HepG2 (cell line): ENCODE measurements at regions not wholly inside any gene's neighbourhood (a gene's known extent, or its start where the extent isn't known, plus 50 kb on each side); places are given as distances from the start of the nearest gene placed in this dataset.

ENCODE experiments used
- ADNP ChIP-seq: sonication (generic); formaldehyde crosslinking; IDR thresholded peaks from 2 replicates; pipeline ENCODE4 v1.4.0; 2020; ENCODE audit warnings: missing genetic modification reagents
- CCDC6 ChIP-seq: sonication (generic); formaldehyde crosslinking; IDR thresholded peaks from 2 replicates; pipeline ENCODE4 v1.8.1; 2022; ENCODE audit warnings: mild to moderate bottlenecking, missing genetic modification reagents, moderate library complexity
- FOSL2 ChIP-seq: sonication (generic); formaldehyde crosslinking; IDR thresholded peaks from 2 replicates; pipeline ENCODE4 v1.4.0; 2020; ENCODE audit warnings: missing genetic modification reagents
- ONECUT2 ChIP-seq: sonication (generic); formaldehyde crosslinking; IDR thresholded peaks from 2 replicates; pipeline ENCODE4 v1.4.0; 2020; ENCODE audit warnings: missing genetic modification reagents
- PHF8 ChIP-seq: sonication (generic); formaldehyde crosslinking; IDR thresholded peaks from 2 replicates; pipeline ENCODE4 v1.5.0; 2020; ENCODE audit warnings: missing genetic modification reagents
- SRSF9 ChIP-seq: fragments of 200-400 bp; formaldehyde crosslinking; IDR thresholded peaks from 2 replicates; pipeline ENCODE4 v1.6.1; 2018; ENCODE audit warnings: borderline replicate concordance, mild to moderate bottlenecking, low read depth, low read length; ENCODE audit not compliant: insufficient read depth, poor library complexity, severe bottlenecking
- STAG1 ChIP-seq: sonication (generic); formaldehyde crosslinking; IDR thresholded peaks from 2 replicates; pipeline ENCODE4 v1.4.0; 2020; ENCODE audit warnings: missing genetic modification reagents
- ZFX ChIP-seq: sonication (generic); formaldehyde crosslinking; IDR thresholded peaks from 2 replicates; pipeline ENCODE4 v1.4.0; 2020; ENCODE audit warnings: mild to moderate bottlenecking, low read depth, missing genetic modification reagents, moderate library complexity
- ZMYM2 ChIP-seq: sonication (generic); formaldehyde crosslinking; IDR thresholded peaks from 2 replicates; pipeline ENCODE4 v1.8.0; 2022; ENCODE audit warnings: mild to moderate bottlenecking, missing genetic modification reagents
- ZNF235 ChIP-seq: sonication (generic); formaldehyde crosslinking; IDR thresholded peaks from 2 replicates; pipeline ENCODE4 v1.8.1; 2023; ENCODE audit warnings: mild to moderate bottlenecking, missing genetic modification reagents, borderline replicate concordance
- ZNF24 ChIP-seq: fragments of 450-650 bp; IDR thresholded peaks from 2 replicates; pipeline ENCODE4 v1.6.1; 2017; ENCODE audit warnings: antibody characterized with exemption, mild to moderate bottlenecking
- ZNF468 ChIP-seq: sonication (generic); formaldehyde crosslinking; IDR thresholded peaks from 2 replicates; pipeline ENCODE4 v1.8.0; 2022; ENCODE audit warnings: mild to moderate bottlenecking, moderate library complexity, missing genetic modification reagents
- ZNF557 ChIP-seq: sonication (generic); formaldehyde crosslinking; IDR thresholded peaks from 2 replicates; pipeline ENCODE4 v1.4.0; 2020; ENCODE audit warnings: missing genetic modification reagents
- ZNF761 ChIP-seq: sonication (generic); formaldehyde crosslinking; conservative IDR thresholded peaks from 2 replicates; pipeline ENCODE4 v1.4.0; 2020; ENCODE audit warnings: mild to moderate bottlenecking, missing genetic modification reagents
- TF ChIP-seq, protein P1 (sequence below): sonication (generic); formaldehyde crosslinking; IDR thresholded peaks from 2 replicates; pipeline ENCODE4 v1.9.0; 2021; ENCODE audit warnings: mild to moderate bottlenecking, missing genetic modification reagents
- TF ChIP-seq, protein P2 (sequence below): sonication (generic); formaldehyde crosslinking; IDR thresholded peaks from 2 replicates; pipeline ENCODE4 v1.4.0; 2020; ENCODE audit warnings: mild to moderate bottlenecking, missing genetic modification reagents
- TF ChIP-seq, protein P3 (sequence below): sonication (generic); formaldehyde crosslinking; IDR thresholded peaks from 2 replicates; pipeline ENCODE4 v1.4.0; 2020; ENCODE audit warnings: missing genetic modification reagents
- TF ChIP-seq, protein P4 (sequence below): sonication (generic); formaldehyde crosslinking; IDR thresholded peaks from 2 replicates; pipeline ENCODE4 v1.4.0; 2020; ENCODE audit warnings: missing genetic modification reagents

DNA sequence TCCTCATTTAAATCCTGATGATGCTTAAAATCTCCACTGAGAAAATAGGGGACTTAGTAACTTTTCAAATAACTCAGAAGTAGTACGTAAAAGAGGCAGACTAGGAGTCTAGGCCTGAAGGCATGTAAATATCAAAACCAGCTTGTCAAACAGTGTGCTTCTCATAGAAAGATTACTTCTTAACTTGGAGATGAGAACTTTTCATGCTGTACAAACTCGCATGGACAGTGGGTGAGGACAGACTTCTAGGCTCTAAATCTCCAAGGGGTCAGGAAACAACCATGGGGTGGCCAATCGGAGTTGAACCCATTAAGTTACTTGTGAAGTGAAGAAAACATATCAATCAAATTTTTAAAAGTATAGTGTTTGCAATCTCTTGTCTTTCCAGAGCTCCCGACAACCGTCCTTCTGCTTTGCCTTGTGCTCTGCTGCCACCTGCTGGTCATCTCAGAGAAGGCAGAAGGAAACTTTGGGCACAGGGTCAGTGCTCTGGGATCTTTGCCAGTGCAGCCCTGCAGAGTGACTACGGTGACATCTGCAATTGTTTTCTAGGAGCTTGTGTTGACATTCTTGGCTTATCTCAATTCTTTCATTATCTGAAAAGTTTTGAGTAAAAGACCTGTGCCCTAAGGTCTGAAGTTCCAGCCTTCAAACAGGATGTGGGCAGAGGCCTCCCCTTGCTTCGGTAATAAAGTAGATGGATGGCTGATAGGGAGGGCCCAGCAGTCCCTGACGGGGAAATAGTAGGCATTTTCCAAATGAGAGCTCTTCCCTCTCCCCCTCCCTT lies 105.1 kb upstream of the PDE4B start (continued):
- TF ChIP-seq, protein P1, sequence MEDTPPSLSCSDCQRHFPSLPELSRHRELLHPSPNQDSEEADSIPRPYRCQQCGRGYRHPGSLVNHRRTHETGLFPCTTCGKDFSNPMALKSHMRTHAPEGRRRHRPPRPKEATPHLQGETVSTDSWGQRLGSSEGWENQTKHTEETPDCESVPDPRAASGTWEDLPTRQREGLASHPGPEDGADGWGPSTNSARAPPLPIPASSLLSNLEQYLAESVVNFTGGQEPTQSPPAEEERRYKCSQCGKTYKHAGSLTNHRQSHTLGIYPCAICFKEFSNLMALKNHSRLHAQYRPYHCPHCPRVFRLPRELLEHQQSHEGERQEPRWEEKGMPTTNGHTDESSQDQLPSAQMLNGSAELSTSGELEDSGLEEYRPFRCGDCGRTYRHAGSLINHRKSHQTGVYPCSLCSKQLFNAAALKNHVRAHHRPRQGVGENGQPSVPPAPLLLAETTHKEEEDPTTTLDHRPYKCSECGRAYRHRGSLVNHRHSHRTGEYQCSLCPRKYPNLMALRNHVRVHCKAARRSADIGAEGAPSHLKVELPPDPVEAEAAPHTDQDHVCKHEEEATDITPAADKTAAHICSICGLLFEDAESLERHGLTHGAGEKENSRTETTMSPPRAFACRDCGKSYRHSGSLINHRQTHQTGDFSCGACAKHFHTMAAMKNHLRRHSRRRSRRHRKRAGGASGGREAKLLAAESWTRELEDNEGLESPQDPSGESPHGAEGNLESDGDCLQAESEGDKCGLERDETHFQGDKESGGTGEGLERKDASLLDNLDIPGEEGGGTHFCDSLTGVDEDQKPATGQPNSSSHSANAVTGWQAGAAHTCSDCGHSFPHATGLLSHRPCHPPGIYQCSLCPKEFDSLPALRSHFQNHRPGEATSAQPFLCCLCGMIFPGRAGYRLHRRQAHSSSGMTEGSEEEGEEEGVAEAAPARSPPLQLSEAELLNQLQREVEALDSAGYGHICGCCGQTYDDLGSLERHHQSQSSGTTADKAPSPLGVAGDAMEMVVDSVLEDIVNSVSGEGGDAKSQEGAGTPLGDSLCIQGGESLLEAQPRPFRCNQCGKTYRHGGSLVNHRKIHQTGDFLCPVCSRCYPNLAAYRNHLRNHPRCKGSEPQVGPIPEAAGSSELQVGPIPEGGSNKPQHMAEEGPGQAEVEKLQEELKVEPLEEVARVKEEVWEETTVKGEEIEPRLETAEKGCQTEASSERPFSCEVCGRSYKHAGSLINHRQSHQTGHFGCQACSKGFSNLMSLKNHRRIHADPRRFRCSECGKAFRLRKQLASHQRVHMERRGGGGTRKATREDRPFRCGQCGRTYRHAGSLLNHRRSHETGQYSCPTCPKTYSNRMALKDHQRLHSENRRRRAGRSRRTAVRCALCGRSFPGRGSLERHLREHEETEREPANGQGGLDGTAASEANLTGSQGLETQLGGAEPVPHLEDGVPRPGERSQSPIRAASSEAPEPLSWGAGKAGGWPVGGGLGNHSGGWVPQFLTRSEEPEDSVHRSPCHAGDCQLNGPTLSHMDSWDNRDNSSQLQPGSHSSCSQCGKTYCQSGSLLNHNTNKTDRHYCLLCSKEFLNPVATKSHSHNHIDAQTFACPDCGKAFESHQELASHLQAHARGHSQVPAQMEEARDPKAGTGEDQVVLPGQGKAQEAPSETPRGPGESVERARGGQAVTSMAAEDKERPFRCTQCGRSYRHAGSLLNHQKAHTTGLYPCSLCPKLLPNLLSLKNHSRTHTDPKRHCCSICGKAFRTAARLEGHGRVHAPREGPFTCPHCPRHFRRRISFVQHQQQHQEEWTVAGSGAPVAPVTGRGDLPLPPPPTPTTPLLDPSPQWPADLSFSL = no peak
- TF ChIP-seq ZNF24 (no peak), ONECUT2 (CRISPR knock-in tag) (no peak), ZNF761 (CRISPR knock-in tag) (no peak), SRSF9 (no peak), STAG1 (CRISPR knock-in tag) (peak; percentile 98), ZMYM2 (CRISPR knock-in tag) (no peak), ADNP (CRISPR knock-in tag) (no peak), ZNF235 (no peak), ZNF557 (no peak), ZFX (CRISPR knock-in tag) (peak; percentile 46; the same call in 1 of the 2 replicates), ZNF468 (CRISPR knock-in tag) (no peak), CCDC6 (CRISPR knock-in tag) (no peak), FOSL2 (peak; percentile 46; the same call in 1 of the 2 replicates), PHF8 (CRISPR knock-in tag) (0 out of 2 replicates have a peak, but pooled peaks have one; percentile 29)
- TF ChIP-seq, protein P2, sequence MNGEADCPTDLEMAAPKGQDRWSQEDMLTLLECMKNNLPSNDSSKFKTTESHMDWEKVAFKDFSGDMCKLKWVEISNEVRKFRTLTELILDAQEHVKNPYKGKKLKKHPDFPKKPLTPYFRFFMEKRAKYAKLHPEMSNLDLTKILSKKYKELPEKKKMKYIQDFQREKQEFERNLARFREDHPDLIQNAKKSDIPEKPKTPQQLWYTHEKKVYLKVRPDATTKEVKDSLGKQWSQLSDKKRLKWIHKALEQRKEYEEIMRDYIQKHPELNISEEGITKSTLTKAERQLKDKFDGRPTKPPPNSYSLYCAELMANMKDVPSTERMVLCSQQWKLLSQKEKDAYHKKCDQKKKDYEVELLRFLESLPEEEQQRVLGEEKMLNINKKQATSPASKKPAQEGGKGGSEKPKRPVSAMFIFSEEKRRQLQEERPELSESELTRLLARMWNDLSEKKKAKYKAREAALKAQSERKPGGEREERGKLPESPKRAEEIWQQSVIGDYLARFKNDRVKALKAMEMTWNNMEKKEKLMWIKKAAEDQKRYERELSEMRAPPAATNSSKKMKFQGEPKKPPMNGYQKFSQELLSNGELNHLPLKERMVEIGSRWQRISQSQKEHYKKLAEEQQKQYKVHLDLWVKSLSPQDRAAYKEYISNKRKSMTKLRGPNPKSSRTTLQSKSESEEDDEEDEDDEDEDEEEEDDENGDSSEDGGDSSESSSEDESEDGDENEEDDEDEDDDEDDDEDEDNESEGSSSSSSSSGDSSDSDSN = no peak
- TF ChIP-seq, protein P3, sequence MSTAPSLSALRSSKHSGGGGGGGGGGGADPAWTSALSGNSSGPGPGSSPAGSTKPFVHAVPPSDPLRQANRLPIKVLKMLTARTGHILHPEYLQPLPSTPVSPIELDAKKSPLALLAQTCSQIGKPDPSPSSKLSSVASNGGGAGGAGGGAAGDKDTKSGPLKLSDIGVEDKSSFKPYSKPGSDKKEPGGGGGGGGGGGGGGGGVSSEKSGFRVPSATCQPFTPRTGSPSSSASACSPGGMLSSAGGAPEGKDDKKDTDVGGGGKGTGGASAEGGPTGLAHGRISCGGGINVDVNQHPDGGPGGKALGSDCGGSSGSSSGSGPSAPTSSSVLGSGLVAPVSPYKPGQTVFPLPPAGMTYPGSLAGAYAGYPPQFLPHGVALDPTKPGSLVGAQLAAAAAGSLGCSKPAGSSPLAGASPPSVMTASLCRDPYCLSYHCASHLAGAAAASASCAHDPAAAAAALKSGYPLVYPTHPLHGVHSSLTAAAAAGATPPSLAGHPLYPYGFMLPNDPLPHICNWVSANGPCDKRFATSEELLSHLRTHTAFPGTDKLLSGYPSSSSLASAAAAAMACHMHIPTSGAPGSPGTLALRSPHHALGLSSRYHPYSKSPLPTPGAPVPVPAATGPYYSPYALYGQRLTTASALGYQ (CRISPR knock-in tag) = peak; percentile 70; the same call in 1 of the 2 replicates
- TF ChIP-seq, protein P4, sequence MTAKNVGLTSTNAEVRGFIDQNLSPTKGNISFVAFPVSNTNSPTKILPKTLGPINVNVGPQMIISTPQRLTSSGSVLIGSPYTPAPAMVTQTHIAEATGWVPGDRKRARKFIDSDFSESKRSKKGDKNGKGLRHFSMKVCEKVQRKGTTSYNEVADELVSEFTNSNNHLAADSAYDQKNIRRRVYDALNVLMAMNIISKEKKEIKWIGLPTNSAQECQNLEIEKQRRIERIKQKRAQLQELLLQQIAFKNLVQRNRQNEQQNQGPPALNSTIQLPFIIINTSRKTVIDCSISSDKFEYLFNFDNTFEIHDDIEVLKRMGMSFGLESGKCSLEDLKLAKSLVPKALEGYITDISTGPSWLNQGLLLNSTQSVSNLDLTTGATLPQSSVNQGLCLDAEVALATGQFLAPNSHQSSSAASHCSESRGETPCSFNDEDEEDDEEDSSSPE (CRISPR knock-in tag) = no peak
